T47D (cell line): ENCODE measurements at regions not wholly inside any gene's neighbourhood (a gene's known extent, or its start where the extent isn't known, plus 50 kb on each side); places are given as distances from the start of the nearest gene placed in this dataset.
A peak's percentile ranks its signal among the peaks of the same experiment; 100 is the strongest.

Experiments
- DNase-seq, 2 experiments: peaks; one replicate each; pipeline versions ENCODE4 v3.0.0 to v3.0.0-alpha.2; 2011 to 2012; ENCODE audit warnings: low read depth in 1 of 2, low spot score in 1 of 2
- JUND ChIP-seq: IDR thresholded peaks from 2 replicates; pipeline ENCODE4 v1.6.1; 2012; ENCODE audit warnings: low read depth
- in situ Hi-C: cut with HindIII; loops from 2 replicates; pipeline ENCODE4 v1.10.0; 2016; ENCODE audit warnings: low sequenced_read_pairs, low pct_unique_long_range_greater_than_20kb

DNA sequence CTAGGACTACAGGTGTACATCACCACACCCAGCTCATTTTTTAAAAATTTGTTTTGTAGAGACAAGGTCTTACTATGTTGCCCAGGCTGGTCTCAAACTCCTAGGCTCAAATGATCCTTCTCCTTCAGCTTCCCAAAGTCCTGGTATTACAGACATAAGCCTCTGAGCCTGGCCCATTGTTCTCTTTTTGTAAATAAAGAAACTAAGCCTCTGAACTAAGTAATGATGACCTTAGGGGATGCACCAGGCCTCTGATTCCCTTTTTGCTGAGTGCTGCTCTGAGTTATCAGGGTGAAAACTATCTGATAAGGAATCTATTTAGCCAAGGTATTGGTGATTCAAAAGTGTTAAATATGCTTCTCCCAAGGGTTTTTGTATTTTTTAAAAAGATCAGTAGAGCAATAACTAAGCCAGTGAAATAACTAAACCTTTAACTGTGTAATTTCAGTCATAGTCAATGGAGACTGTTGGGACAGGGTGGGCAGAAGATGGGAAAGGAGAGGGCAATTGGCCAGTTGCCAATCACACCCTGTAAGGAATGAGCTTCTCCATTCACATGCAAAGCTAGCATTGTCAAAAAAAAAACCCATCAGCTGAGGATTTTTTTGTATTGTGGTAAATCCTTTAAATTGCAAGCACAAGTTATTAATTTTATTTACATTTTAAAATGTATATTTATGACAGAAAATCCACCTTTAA, 194.8 kb upstream of the PFN2 start:
- in situ Hi-C loops, result no loop called here
- DNase-seq, result no peak
- no peak for TF ChIP-seq JUND

- TF ChIP-seq JUND, result no peak
- in situ Hi-C loops, result no loop called here
- no peak for DNase-seq
These were observed 190.3 kb upstream of the PFN2 start for GRCh38 chr3:150161011-150161410.

DNA sequence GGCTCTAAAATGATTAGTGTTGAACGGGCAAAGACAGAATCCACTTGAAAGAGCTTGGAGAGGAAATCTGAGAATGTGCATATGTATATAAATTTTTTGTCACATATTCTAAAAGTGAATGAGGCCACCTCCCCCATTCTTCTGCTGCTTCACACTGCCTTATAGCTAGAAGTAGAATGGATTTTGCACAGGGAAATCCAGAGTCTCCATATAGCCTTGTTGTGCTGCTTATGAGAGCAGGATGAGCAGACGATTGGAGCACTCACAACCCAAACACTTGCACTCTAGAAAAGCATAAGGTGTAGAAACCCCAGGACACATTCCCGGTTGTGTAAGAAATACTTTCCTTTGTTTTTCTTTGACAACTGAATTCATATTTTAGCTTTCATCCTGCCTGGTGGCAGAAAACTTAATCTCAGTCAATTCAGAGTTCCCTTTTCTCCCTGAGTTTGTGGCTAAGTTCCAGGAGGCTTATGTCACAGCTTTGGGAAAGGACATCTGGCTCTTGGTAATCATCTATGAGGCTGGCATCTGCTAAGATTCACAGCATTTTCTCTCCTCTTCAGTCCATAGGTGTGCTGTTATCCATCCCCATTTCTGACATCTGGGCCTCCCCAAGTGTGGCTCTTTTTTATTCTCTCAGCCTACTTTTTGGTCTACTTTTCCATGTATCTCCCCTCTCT, 188.4 kb upstream of the PFN2 start:
- in situ Hi-C loops, result no loop called here
- DNase-seq, result no peak
- TF ChIP-seq JUND, result no peak

DNA sequence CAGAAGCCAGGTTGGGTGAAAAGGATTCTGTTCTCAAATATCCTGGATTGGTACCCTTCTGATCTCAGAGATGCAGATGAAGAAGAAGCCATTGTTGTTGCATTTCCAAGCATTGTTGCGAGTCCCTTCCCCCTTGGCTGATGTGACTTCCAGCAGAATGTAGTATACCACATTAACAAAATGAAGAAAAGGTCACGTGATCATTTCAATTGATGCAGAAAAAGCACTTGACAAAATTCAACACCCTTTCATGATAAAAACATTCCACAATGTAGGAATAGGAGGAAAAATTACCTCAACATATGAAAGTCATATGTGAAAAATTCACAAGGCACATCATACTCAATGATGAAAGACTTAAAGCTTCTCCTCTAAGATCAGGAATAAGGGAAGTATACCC, 181.9 kb upstream of the PFN2 start:
- no peak for DNase-seq
- TF ChIP-seq JUND, result no peak
- in situ Hi-C loops, result no loop called here

DNA sequence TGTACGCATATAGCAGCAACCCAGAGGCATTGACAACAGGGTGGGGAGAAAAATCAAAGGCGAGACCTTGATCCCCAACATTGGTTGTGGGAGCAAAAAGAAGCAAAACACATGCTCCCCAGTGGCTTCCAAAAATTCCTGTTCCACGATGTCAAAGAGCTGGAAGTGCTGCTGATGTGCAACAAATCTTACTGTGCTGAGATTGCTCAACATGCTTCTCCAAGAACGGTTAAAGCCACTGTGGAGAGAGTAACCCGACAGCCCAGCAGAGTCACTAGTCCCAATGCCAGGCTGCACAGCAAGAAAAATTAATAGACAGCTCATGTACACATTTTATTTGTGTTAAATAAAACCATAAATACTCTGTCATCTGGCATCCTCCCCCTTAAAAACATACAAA, 179.9 kb upstream of the PFN2 start:
- no peak for TF ChIP-seq JUND
- in situ Hi-C loops, result no loop called here
- no peak for DNase-seq

DNA sequence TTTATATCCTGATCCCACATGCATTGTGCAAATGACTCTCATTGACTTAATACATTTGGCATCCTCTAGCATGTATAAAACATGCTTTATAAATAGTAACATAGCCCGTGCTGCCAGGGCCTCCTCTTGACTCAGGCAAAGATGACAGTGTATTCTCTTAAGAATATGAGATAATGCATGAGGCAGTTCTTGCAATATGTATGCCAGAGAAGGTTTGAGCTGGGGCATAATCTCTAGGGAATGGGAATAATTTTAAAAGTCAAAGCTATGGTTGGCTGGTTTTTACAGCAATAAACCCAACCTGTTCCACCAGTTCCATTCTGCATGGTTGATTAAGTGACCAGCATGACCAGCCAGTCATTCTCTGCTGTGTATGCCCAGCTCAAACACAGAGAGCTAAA, 179.0 kb upstream of the PFN2 start:
- in situ Hi-C loops, result no loop called here
- DNase-seq, result peak; percentile 23 to 73
- TF ChIP-seq JUND, result no peak

DNA sequence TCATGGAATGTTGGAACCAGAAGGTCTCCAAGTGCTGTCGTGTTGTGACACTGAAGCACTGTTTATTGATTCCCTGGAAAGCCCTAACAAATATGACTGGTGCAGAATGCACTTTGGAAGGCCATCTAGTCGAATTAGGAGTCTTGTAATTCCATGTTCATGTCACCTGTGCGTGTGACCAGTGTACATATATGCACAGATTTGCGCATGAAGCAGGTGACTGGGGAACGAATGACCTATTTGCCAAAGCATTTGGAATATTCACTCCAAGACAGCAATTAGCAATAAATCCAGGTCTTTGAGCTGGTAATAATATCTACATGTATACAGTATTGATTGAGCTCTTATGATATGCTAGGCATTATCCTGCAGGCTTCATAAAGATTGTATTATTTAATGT, 177.5 kb upstream of the PFN2 start:
- DNase-seq, result no peak
- in situ Hi-C loops, result no loop called here
- no peak for TF ChIP-seq JUND

- DNase-seq, result no peak
- TF ChIP-seq JUND, result no peak
- in situ Hi-C loops, result no loop called here
These were observed 177.1 kb upstream of the PFN2 start for GRCh38 chr3:150147776-150148175.

DNA sequence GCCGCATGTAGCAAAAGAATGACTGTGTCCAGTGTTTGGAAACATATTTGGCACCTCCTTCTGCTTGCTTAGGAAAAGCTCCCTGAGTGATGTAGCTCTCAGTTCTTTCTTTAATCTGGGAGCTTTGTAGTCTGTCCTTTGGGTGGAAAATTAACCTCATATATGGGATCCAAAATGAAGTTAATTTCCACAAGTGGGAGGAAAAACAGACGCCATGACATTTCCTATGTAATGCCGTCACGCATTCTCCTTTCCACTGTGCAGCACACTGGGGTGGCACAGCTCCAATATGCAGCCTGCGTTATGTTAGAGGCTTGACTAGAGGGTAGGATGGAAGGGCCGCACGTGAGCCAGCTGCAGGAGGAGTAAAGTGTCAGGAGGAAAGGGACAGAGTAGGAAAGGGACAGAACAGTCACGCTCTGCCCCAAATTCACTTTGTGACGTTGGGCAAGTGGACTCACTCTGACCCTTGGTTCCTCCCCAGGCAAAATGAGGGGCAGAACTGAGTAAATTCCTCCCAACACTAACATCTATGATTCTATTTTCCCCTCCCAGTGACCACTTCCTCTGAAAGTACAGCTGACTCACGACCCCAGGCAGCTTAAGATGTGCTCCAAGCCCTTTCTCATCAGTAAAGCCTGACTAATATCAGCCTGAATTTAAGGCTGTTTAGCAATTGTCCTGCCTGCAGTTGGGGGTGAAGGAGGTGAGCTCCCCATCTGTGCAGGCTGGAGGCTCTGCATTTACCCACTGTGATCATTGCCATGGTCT, 176.5 kb upstream of the PFN2 start:
- in situ Hi-C loops, result no loop called here
- no peak for TF ChIP-seq JUND
- no peak for DNase-seq

DNA sequence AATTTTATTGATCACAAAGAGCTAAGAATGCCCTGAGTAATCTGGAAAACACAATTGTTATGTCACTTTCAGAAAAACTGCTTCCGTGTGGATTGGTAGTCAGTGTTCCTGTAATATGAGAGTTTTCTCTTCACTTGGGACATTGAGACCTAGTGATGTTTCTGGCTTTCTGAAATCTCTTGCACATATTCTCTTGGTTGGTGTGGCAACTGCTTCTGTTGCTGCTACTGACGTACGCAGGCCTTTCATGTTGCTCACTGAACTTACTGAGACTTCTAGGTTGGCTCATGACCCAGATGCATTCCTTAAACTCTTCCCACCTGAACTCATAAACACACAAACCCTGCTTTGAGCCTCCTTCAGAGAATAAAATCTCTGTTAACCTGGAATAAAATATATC, 175.0 kb upstream of the PFN2 start:
- DNase-seq, result no peak
- in situ Hi-C loops, result no loop called here

GRCh38 chr3:150144191-150144708, 173.6 kb upstream of the PFN2 start:
- no peak for DNase-seq
- no peak for TF ChIP-seq JUND
- in situ Hi-C loops, result no loop called here

More for the DNA sequence above, 175.0 kb upstream of the PFN2 start:
- TF ChIP-seq JUND, result no peak

- TF ChIP-seq JUND, result no peak
- in situ Hi-C loops, result no loop called here
- DNase-seq, result no peak
These were observed 172.2 kb upstream of the PFN2 start for GRCh38 chr3:150142936-150143335.

DNA sequence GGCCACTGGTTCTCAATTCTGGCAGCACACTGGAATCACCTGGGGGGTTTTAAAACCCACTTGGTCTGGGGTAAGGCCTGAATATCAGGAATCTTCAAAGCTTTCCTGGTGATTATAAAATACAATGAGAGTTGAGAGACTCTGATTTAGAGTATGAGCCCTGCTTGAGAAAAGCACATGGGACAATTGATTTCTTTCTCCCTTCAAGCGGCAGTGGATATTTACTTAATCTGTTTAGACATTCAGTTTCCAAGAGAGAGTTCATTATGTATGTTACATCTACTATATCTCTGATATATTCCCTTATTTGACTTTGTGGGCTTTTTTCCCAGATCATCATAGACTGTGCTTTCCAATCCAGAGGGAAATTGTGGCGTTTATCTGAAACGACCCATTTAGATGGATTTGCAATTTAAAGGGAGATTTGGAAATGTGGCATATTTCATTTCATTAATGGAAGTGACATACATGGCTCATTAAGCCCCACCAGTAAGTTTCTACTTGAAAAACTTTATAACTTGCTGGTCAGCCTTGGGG, 171.2 kb upstream of the PFN2 start:
- no peak for DNase-seq
- TF ChIP-seq JUND, result no peak
- in situ Hi-C loops, result no loop called here
